GM18507 (cell line): ENCODE measurements at regions not wholly inside any gene's neighbourhood (a gene's known extent, or its start where the extent isn't known, plus 50 kb on each side); places are given as distances from the start of the nearest gene placed in this dataset.
A peak's percentile ranks its signal among the peaks of the same experiment; 100 is the strongest.
"Not testable (repeated sequence)": the region's sequence is repeated elsewhere in the genome, so short reads cannot be mapped to it uniquely, and the experiment has no call there.

Experiments used
- DNase-seq: peaks from one replicate; pipeline ENCODE4 v3.0.0; 2011; ENCODE audit warnings: low read depth; ENCODE audit not compliant: insufficient read length; ENCODE audit errors: extremely low spot score
- FAIRE-seq: peaks from 2 replicates; lab custom pipeline; 2011; peaks lifted over from hg19 to GRCh38; lab: Jason Lieb, UNC

DNA sequence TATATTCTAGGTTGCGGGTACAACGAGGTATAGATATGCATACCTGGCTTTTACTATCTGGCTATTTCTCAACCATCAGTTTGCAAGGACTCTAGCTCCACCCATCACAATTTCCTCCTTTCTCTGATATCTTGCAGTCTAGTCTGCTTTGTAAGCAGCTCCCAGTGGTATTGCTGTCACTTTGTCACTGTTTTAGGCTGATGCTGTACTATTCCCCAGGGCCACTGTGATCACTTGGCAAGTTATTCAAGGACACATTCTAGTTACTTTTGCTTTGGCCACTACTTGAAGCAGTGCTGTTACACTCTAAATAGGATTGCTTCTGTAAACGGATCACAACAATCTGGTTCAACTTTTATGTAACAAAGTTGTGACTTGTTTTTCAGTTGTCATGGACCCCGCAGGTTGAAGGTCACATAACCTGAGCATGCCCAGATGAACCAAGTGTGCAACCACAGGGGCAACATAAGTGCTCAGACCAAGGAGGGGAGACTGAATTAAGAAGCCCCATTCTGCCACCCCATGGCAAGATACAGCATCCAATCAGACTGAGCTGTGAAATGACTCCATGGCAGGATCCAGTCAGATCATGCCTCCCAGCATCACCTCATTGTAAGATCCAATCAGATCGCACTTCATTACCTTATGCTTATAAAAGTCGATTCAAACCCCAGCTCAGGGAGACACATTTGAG, 588.4 kb upstream of the CITED2 start:
- no peak for FAIRE-seq

DNA sequence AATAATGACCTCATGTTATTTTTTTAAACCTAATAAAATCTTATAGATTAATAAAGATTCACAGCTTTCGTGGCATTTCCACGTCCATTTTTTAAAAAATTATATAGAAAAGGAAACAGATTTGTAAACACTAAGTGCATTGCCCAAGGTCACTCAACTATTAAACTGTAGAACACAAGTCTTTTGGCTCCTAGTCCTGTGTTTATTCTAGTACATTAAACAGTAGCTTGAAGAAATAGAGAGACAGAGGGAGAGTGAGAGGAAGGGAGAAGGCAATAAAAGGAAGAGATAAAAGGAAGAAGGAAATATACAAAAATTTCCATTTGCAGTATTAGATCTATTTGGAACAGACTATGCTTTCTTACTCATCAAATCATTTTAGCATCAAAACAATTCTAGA, 586.7 kb upstream of the CITED2 start:
- no peak for DNase-seq
- FAIRE-seq: no peak

More for the DNA sequence above, 588.4 kb upstream of the CITED2 start:
- no peak for DNase-seq

DNA sequence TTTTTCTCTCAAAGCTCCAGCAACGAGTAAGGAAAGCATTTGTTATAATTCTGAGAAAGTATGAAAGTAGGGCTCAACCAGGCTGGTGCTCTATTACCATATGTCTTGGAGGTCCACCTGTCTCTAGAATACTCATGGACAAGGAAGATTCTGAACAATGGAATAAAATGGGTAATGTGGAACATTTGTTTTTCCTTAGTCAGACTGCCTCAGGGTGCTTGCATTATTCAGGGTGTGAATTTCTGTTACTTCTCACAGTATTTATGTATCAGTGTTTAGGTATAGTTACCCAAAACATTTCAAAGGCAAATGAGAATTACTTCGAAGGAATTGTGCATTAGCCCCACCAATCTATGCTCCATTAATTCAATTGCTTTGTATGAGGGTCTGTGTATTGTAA, 586.2 kb upstream of the CITED2 start:
- no peak for DNase-seq
- FAIRE-seq: no peak

DNA sequence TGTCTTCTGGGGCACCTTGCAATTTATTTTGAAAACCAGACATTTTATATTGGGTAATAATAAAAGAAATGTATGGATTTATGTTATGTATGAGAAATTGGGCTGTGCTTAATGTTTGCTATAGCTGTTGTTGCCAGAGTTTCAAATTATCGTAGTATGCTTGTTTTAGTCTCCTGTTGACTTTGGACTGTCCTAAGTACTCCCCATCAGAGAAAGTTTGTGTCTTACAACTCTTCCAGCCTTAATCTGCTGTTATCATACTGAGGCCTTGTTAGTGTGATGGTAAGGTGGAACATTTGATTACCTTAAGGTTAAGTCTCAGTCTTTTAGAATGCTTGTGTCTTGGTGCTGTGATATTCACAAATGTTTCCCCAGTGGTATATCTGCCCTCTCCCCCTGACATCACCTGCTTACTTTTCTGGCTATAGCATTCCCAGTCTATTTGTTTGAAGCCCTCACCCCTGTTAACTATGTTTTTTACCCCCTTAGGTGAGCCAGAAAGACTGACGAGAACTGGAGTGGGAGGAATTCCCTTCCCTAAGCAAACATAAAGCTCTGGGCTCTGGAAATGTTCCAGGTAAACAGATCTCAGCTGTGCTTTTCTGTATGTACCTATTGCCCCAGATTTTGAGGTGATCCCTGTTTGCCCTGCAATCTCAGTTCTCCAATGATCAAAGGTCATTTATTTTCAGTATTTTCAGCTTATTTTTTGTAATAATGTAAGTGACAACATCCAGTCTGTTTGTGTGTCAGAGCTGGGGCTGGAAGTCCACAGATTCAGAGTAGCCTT, 581.1 kb upstream of the CITED2 start:
- DNase-seq: no peak
- FAIRE-seq: no peak

DNA sequence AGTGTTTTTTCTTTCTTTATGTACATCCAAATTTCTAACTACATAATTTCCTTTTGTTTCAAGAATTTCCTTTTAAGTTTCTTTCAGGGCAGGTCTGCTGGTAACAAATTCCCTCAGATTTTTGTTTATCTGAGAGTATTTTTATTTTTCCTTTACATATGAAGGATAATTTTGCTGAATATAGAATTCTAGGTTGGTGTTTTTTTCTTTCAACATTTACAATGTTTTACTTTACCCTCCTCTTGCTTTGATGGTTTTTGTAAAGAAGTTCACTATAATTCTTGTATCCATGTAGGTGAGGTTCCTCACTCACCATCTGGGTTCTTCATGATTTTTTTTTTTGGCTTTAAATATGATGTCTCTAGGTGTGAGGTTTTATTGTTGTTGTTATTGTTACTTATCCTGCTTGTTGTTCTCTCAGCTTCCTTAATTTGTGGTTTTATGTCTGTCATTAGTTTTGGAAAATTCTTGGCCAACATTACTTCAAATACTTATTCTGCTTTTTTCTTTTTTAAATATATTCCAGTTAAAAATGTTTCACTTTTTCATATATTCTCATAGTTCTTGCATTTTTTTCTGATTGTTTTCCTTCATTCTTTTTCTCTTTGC, 580.1 kb upstream of the CITED2 start:
- DNase-seq: no peak
- no peak for FAIRE-seq

DNA sequence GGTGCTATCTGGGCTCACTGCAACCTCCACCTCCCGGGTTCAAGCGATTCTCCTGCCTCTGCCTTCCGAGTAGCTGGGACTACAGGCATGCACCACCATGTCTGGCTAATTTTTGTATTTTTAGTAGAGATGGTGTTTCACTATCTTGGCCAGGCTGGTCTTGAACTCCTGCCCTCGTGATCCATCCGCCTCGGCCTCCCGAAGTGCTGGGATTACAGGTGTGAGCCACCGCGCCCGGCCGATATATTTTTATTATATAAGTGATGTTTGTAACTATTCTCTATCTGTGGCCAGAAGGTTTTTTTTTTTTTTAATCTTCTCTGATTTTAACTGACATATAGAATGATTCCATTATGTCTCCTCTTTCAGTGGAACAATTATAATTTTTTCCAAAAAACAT, 579.3 kb upstream of the CITED2 start:
- DNase-seq, FAIRE-seq: not testable (repeated sequence)

DNA sequence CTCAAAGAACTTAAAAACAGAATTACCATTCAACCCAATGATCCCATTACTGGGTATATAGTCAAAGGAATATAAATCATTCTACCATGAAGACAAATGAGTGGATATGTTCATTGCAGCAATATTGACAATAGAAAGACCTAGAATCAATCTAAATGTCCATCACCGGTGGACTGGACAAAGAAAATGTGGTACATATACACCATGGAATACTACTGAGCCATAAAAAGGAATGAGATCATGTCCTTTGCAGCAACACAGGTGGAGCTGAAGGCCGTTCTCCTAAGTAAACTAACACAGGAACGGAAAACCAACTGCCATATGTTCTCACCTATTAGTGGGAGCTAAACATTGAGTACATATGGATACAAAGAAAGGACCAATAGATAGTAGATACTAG, 576.7 kb upstream of the CITED2 start:
- FAIRE-seq (no peak), DNase-seq (no peak)

DNA sequence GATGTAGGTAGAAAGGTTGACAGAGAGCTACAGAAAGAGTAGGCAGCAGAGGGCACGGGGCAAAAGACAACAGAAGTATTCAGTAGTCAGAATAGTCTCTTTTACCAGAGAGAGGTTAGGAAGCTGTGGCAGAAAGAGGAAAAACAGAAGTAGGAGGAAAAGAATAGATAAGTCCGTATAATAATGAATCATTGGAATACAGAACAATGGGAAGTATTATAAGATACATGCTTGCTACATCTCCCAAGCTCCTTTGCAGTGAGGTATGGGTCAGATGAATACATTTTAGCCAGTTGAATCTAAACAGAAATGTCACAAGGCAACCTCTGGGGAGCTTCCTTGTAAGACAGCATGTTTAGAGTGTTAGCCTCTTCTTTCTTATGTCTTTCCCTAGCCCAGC, 570.5 kb upstream of the CITED2 start:
- FAIRE-seq (no peak), DNase-seq (no peak)

DNA sequence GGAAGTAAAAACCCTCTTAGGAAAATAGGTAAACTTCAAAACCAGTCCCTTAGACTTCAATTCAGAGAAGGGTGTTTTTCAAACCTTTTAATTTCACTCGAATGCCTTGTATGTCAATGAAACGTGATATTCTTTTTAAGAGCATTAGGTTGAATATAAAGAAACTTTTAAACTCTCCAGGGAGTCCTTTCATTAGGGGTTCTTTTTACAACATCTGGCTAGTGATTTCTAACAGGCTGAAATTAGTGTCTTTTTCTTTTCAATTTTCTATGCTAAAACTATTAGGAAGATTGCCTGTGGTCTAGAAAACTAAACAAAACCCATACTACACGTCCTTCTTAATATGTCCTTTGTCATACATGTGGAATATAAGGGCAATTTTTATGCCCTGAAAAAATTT, 569.7 kb upstream of the CITED2 start:
- DNase-seq (no peak), FAIRE-seq (no peak)

DNA sequence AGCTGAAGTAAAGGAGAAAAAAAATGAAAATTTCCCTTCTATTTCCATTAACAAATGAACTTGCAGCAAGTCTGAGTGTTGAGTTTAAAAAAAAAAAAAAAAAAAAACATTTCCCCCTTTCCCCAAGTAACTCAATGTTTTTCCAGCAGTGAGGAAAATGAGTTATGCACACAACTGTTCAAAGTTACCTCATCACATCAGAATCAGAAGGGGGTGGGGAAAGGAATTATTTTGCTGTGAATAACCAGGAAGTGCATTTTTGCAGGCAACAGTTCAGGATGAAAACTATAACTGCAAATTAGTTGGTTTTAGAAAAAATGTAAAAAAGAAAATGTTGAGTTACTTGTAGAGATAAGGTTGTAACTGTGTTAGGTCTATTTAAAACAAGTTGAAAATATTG, 568.9 kb upstream of the CITED2 start:
- no peak for DNase-seq
- FAIRE-seq: no peak

DNA sequence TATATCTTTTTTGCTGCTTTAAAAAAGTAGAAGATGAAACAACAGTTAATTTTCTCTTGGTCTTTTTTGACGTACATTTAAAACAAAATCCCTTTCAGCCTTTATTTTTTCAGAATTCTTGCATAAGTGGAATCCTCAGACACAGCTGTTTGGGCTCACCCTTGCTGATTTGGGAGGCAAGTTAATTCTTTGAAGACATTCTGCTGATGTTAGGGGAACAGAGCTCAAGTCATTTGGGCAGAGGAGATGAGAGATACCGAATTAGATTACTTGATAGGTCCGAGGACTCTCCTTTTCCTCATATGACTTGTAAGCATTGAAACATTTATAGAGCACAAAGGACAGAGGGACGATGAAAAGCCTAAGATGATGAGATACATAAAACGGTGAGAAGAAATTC, 567.9 kb upstream of the CITED2 start:
- no peak for FAIRE-seq
- DNase-seq: no peak

DNA sequence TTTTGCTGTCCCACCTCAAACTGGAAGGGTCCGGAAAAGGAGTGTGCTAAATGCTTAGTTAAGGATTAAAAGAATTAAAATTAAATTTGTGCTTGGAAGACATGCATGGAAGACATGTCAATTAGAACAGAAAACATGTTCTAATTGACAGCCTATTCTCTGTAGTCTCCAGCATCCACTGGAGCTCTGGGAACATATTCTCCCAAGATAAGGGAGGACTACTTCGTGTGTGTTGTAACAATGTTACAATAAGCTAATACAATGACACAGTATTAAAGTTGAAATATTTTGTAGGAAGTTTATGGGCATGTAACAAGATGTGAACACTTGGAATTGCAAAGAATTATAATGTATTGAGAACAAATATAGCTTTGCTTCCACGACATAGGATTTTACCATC, 567.4 kb upstream of the CITED2 start:
- FAIRE-seq (no peak), DNase-seq (no peak)

DNA sequence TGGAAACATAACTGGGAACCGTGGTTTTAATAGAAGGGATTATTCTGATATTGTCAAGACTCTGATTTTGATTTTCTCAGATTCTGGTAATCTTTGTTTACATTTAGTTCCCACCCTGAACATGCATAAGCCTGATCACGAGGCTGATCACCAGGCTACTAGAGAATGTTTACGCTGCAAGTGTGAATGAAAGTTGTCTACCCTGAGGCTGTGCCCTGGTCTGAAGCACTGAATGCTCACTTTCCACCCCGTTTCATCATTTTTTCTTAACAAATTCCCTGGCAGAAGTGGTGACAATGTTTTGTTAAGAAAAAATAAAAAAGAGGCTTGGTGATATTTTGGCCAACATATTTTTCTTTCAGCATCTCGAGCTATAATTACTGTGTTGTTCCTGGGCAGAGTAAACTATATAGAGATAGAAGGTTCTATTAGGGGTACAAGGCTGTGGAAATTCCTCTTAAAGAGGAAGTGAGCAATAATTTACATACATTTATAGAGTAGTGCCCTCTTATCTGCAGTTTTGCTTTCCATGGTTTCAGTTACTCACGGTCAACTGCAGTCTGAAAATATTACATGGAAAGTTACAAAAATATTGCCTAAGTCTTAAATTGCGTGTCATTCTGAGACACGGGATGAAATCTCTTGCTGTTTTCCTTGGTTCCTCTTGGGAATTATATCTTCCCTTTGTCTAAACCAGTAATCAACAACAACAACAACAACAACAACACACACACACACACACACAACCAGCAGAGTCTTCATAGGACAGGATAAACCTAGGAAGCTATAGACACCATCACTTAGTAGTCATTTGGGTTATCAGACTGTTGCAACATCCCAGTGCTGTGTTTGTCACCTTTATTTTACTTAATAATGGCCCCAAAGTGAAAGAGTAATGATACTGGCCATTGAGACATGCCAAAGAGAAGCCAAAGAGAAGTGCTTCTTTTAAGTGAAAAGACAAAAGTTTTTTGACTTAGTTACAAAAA, 566.6 kb upstream of the CITED2 start:
- DNase-seq: no peak

DNA sequence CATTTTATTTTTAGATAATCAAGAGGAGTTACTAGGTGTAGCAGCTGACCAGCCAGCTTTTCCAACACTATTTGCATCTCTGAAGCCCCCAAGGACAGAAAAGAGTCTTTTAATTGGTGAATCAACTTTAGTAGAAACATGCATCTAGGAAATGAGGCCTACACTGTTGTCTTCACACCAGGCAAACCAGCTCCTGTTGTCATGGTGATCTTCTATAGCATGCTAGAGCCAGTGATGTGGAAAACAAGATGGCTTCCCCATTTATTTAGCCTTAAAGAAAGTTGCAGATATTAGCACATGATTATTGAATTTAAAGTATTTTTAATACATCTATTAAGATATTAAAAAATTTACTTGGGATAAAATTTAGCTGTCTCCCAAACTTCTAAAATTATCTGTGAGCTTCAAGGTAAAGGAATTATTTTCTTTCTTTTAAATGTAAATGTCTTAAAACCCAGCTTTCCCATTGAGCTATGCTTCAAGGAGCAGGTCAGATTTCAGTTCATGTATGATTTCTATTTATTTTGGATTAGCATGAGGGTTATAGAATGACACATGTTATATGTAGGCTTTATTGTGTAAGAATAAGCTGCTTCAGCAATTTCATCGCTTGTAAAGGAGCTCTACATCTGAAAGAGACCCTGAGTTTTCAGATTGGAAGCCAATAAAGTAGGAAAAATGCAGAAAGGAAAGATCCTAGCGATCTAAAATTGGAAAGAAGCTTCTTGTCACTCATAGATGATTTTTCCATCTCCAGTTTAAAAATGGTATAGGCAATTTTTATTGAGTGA, 564.9 kb upstream of the CITED2 start:
- no peak for FAIRE-seq
- no peak for DNase-seq

More for the DNA sequence above, 566.6 kb upstream of the CITED2 start:
- peak; percentile 63 for FAIRE-seq

DNA sequence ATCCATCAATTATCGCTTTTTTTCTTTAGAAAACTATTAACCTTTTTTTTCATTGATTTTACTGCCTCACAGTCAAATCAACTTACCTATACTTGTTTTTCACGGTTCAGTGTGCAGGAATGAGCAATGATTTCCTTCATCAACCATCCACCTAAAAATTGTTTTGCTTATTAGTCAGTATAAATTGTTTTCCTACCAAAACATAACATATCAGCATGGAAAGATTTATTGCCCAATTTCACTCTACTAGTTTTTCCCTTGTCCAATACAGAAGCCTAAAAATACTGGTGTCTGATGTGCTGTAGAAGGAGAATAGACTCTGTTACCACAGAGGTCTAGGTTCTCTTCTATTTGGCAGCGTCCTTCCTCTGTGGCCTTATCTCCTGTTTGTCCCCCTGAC, 558.2 kb upstream of the CITED2 start:
- FAIRE-seq (no peak), DNase-seq (no peak)

DNA sequence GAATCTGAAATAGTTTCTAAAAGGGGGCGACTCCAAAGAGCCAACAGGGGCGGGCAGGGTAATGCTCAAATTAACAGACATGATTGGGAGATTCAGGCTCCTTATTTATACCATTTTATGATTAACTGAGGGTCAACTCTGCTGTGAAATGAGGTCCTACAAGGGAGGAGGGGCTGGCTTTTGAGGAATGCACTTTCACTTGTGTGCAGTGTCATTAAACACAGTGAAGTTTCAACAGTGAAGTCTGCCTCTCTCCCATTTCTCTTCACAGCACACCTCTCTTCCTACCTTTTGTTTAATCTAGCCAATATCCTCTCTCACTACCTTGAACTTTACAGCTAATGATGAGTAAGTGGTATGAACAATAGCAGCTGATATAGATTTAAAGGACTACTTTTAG, 557.3 kb upstream of the CITED2 start:
- DNase-seq (no peak), FAIRE-seq (no peak)

DNA sequence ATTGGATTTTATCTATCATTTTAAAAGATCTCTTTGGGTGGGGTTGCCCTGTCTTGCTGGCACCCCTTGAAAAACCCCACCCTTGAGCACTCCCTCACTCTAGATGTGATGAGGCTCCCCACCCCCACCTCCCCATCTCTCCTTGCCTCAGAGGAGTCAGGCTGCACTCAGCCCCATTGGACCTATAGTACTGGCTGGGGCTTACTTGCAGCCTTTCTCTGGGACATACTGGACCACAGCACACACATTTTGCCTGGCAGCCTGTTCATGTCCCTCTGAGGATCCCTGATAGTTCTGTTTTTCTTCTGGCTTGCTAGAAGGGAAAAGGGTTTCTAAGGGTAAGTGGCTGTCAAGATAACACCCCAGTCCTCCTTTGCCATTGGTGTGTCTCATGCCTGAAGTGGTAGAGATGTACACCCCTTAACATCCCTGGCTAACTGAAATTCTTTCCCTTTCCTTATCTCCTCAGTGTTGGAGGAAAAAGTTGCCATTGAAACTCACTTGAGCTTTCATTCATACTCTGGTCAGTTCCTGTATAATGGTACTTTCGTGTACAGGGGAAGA, 553.4 kb upstream of the CITED2 start:
- DNase-seq (no peak), FAIRE-seq (no peak)

DNA sequence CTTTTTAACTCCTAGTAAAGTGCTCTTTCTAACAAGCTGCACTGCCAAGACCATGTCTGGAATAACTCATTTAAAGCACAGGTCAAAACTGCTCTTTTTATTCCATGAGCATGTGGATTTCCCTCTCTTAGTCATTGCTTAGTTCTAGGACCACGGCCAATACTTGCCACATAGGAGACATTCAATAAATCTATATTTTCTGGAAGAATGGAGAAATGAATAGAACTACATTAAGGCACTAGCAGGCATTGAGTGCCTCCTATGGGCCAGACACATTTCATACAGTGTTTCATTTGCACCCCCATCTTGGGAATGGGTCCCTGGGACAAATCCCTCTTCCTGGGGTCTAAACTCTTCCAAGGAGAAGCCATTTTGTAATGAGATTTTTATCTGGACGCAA, 552.8 kb upstream of the CITED2 start:
- FAIRE-seq (no peak), DNase-seq (no peak)

DNA sequence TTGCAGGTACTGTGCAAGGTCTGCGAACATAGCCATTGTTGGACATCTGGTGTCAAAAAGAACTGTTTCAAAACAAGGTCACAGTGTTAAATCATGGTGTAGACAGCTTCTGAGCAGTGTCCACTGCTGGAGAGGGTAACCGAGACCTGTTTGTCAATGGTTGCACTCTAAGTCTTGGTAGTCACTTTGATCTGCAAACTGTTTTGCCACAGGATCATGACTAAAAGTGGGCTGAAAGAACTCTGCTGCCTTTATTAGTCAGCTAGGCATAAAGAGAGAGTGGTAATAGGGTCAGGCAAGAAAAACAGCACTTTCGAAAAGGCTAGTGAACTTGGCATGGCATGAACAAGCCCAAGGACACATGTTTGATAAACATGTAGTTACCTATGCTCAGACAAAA, 552.3 kb upstream of the CITED2 start:
- DNase-seq (no peak), FAIRE-seq (no peak)
